ENCODE measurements at regions not wholly inside any gene's neighbourhood (a gene's known extent, or its start where the extent isn't known, plus 50 kb on each side); places are given as distances from the start of the nearest gene placed in this dataset.

DNA sequence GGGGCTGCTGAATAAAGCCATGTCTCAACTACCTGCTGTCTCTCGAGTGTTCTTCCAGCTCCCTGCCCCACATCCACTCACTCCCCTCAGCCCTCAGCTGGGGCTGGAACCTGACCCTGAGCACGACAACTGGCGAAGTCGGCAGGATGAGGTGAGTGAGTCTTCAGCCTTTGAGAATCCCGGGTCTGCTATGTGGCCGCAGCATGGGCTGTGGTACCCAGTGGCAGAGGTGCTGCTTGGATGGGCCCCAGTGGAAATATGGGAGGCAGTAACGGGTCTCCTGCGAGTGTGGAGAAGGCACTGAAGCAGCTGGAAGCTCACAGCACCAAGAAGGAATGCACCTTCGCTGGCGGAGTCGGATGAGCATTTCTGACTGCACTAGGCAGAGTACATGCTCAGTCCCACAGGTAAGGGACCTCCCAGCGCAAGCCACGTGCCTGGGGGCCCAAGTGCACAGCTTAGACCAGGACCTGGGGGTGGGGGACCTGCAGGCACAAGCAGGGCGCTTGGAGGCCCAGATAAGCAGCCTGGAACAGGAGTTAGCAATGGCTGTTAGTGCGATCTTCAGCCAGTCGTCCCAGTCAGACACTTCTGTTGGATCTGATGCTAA lies 95.5 kb upstream of the TMPO start:
- ATAC-seq (ENCODE audit: insufficient number of reproducible peaks, low FRiP score, low read depth), result no peak
- TF ChIP-seq, protein P1, sequence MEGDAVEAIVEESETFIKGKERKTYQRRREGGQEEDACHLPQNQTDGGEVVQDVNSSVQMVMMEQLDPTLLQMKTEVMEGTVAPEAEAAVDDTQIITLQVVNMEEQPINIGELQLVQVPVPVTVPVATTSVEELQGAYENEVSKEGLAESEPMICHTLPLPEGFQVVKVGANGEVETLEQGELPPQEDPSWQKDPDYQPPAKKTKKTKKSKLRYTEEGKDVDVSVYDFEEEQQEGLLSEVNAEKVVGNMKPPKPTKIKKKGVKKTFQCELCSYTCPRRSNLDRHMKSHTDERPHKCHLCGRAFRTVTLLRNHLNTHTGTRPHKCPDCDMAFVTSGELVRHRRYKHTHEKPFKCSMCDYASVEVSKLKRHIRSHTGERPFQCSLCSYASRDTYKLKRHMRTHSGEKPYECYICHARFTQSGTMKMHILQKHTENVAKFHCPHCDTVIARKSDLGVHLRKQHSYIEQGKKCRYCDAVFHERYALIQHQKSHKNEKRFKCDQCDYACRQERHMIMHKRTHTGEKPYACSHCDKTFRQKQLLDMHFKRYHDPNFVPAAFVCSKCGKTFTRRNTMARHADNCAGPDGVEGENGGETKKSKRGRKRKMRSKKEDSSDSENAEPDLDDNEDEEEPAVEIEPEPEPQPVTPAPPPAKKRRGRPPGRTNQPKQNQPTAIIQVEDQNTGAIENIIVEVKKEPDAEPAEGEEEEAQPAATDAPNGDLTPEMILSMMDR (IDR thresholded peaks at IDR 0.05), result no peak
- Histone ChIP-seq H3K4me1 (ENCODE audit: control insufficient read depth in 1 of 2, low read depth in 2 of 2) (peaks cover 12 to 28% of the 10 kb centered on the region in 2 donors), H3K36me3 (no peaks in the 10 kb centered on the region), H3K4me3 (no peak overlapping the region), H3K27ac (peak overlapping the region; percentile 62 to 70), H3K9me3 (no peaks in the 10 kb centered on the region), H3K27me3 (replicated peaks; ENCODE audit: insufficient read depth) (no peaks in the 10 kb centered on the region)
- no peak for DNase-seq (ENCODE audit: low spot score)

DNA sequence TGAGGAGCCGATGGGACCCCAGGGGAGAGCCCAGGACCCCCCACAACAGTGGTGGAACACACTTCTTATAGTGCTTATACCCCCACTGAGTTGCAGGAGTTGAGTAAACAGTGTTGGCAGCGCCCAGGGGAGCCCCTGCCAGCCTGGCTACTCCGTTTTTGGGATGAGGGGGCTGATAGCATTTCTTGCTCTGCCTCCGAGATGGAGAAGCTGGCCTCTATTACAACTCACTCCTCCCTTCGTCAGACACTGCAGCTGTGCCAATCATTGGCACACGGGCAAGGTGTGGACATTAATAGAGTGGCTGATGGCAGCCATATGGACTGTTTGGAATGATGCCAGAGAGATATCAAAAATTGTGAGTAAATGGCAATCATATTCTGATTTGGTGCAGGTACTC lies 94.9 kb upstream of the TMPO start:
- TF ChIP-seq, protein P1 (IDR thresholded peaks at IDR 0.05), result no peak
- Histone ChIP-seq H3K27me3 (replicated peaks; ENCODE audit: insufficient read depth) (no peaks in the 10 kb centered on the region), H3K36me3 (no peaks in the 10 kb centered on the region), H3K9me3 (no peaks in the 10 kb centered on the region), H3K4me1 (ENCODE audit: control insufficient read depth in 1 of 2, low read depth in 2 of 2) (peaks cover 12 to 28% of the 10 kb centered on the region in 2 donors), H3K4me3 (no peak overlapping the region), H3K27ac (peak overlapping the region in 1 of 2 donors; percentile 62)
- DNase-seq (ENCODE audit: low spot score) (no peak), ATAC-seq (ENCODE audit: insufficient number of reproducible peaks, low FRiP score, low read depth) (no peak)

DNA sequence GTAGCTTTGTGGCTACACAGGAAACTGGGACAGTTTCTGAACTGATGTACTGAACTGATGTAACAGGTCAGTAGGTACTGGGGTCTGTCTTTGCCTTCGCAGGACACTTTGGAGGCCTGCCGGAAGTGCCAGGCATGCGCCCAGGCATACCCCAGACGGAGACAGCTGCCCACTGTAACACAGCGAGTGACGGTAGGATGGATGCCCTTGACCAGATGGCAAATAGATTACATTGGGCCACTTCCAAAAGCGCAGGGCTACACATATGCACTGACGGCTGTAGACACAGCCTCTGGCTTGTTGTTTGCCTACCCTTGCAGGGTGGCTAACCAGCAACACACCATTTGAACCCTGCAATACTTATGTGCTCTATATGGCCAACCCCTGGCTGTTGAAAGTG lies 94.1 kb upstream of the TMPO start:
- H3K36me3 ChIP-seq, result no peaks in the 10 kb centered on the region
- H3K9me3 ChIP-seq, result no peaks in the 10 kb centered on the region
- H3K4me1 ChIP-seq (ENCODE audit: control insufficient read depth in 1 of 2, low read depth in 2 of 2), result peaks cover 12 to 28% of the 10 kb centered on the region in 2 donors
- TF ChIP-seq, protein P1 (IDR thresholded peaks at IDR 0.05), result no peak
- DNase-seq (ENCODE audit: low spot score), result no peak
- H3K4me3 ChIP-seq, result no peak overlapping the region
- H3K27me3 ChIP-seq (replicated peaks; ENCODE audit: insufficient read depth), result no peaks in the 10 kb centered on the region
- no peak overlapping the region for H3K27ac ChIP-seq
- no peak for ATAC-seq (ENCODE audit: insufficient number of reproducible peaks, low FRiP score, low read depth)

DNA sequence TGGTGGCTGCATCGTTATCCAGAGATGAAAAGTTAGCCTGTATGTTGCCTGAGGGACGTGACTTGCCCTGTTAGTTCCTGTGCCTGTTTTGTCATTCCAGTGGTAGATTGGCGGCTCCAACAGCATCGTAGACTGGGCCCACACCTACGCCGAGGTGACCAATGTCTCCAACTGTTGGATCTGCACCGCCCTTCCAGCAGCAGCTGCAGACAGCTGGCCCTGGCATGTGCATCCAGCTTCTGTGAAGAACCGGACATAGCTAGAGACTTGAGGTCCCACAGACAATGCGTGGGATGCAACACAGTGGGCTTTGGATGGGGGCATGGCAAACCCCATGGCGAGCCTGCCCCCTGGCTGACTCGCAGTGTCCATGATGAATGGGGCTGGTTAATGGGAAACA lies 93.0 kb upstream of the TMPO start:
- Histone ChIP-seq H3K27ac (no peak overlapping the region), H3K4me1 (ENCODE audit: control insufficient read depth in 1 of 2, low read depth in 2 of 2) (peaks cover 12 to 28% of the 10 kb centered on the region in 2 donors), H3K9me3 (no peaks in the 10 kb centered on the region), H3K27me3 (replicated peaks; ENCODE audit: insufficient read depth) (no peaks in the 10 kb centered on the region), H3K36me3 (no peaks in the 10 kb centered on the region), H3K4me3 (no peak overlapping the region)
- DNase-seq (ENCODE audit: low spot score), result no peak
- TF ChIP-seq, protein P1 (IDR thresholded peaks at IDR 0.05), result no peak
- no peak for ATAC-seq (ENCODE audit: insufficient number of reproducible peaks, low FRiP score, low read depth)

DNA sequence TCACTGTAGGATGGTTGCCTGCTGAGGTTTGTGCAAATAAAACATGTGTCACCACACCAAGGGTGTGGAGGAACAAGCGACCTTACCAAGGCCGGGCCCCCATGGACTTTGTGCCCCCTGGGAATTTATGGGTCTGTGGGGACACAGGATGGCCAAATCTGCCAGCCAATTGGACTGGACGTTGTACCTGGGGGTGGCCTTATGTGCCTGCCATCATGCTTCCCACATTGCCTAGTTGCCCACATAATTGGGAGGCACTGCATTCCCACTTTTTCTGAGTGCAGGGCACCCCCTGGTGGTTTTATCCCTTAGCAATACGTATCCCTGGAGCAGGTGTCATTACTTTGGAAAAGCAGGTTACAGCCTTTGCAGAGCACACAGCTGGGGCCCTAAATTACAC lies 92.6 kb upstream of the TMPO start:
- H3K4me1 ChIP-seq (ENCODE audit: control insufficient read depth in 1 of 2, low read depth in 2 of 2), result peaks cover 12 to 25% of the 10 kb centered on the region in 2 donors

More for the DNA sequence above, 92.6 kb upstream of the TMPO start:
- no peaks in the 10 kb centered on the region for H3K27me3 ChIP-seq (replicated peaks; ENCODE audit: insufficient read depth)
- H3K27ac ChIP-seq, result no peak overlapping the region
- no peak overlapping the region for H3K4me3 ChIP-seq
- no peak for DNase-seq (ENCODE audit: low spot score)
- no peaks in the 10 kb centered on the region for H3K36me3 ChIP-seq
- no peaks in the 10 kb centered on the region for H3K9me3 ChIP-seq
- TF ChIP-seq, protein P1 (IDR thresholded peaks at IDR 0.05), result peak; percentile 8
- no peak for ATAC-seq (ENCODE audit: insufficient number of reproducible peaks, low FRiP score, low read depth)
